MCF 10A (cell line): ENCODE measurements at regions not wholly inside any gene's neighbourhood (a gene's known extent, or its start where the extent isn't known, plus 50 kb on each side); places are given as distances from the start of the nearest gene placed in this dataset.

ENCODE experiments used
- BruUV-seq: library from RNA; stranded (reverse); fragments of 400-500 nt; replicated peaks from 2 replicates; lab custom pipeline; 2021; lab: Mats Ljungman, UMichigan
- CTCF ChIA-PET: fragments of 300-600 bp; sonication (Branson Sonifier 250); formaldehyde crosslinking; extraction: SDS; loops from one replicate; lab custom pipeline; 2021; ENCODE audit warnings: antibody characterized with exemption, inconsistent platforms; lab: Yijun Ruan, JAX
- POLR2A ChIA-PET: fragments of 300-600, 350-650 bp; sonication (Branson Sonifier 250); formaldehyde crosslinking; extraction: SDS; loops from one replicate; lab custom pipeline; 2020; ENCODE audit warnings: antibody characterized with exemption, inconsistent platforms; lab: Yijun Ruan, JAX
- DNase-seq: peaks from one replicate; pipeline ENCODE4 v3.0.0-alpha.2; 2018; ENCODE audit not compliant: unreplicated experiment
- H3K27ac Mint-ChIP-seq: one replicate; pipeline ENCODE4 v1.8.0; 2022; ENCODE audit warnings: mild to moderate bottlenecking, low read depth, mixed read lengths; ENCODE audit not compliant: unreplicated experiment
- H3K27me3 Mint-ChIP-seq: one replicate; pipeline ENCODE4 v1.8.0; 2022; ENCODE audit warnings: mixed read lengths; ENCODE audit not compliant: insufficient read depth, unreplicated experiment
- H3K36me3 Mint-ChIP-seq: one replicate; pipeline ENCODE4 v1.8.0; 2022; ENCODE audit warnings: mild to moderate bottlenecking, moderate library complexity, mixed read lengths; ENCODE audit not compliant: insufficient read depth, unreplicated experiment
- H3K4me1 Mint-ChIP-seq: one replicate; pipeline ENCODE4 v1.8.0; 2022; ENCODE audit warnings: mixed read lengths; ENCODE audit not compliant: insufficient read depth, unreplicated experiment
- H3K4me3 Mint-ChIP-seq: one replicate; pipeline ENCODE4 v1.8.0; 2022; ENCODE audit warnings: mild to moderate bottlenecking, moderate library complexity, mixed read lengths; ENCODE audit not compliant: unreplicated experiment
- H3K9me3 Mint-ChIP-seq: one replicate; pipeline ENCODE4 v1.8.0; 2022; ENCODE audit warnings: mixed read lengths; ENCODE audit not compliant: unreplicated experiment
- intact Hi-C: fragments of 100-400 bp; cut with micrococcal nuclease; formaldehyde crosslinking; loops from 2 replicates; pipeline ENCODE4 v1.14.1; 2022
- TF ChIP-seq, protein P1 (sequence below): fragments of 200-600 bp; IDR thresholded peaks from one replicate; pipeline ENCODE4 v1.8.0; 2022; ENCODE audit warnings: antibody characterized with exemption, mild to moderate bottlenecking; ENCODE audit not compliant: unreplicated experiment

DNA sequence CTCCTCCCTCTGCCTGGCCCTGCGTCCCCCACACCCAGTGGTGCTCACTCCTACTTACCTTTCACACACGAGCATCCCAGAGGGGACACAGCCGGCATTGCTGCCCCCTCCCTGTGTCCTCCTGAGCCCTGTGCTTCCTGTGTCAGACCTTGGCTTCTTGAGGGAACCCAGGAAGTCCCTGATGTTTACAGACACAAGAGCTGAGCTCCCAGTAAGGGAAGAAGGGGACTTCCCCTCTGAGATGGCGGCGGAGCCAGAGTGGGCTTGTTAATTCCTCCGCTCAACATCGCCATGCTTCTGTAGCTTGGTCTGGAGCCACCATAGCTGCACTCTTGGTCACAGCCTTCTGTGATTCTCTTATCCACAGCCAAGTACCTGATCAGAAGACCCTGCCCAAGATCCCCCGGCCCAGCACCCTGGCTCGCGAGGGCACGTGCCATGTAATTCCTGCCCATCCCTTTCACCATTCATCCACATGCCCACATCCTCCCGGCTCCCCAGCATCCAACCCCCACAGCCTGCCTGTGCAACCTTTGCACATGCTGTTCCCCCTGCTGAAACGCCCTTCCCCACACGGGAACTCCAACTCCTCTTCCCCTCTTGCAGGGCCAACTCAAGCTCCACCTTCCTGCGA lies 127.4 kb upstream of the FOXF1 start:
- intact Hi-C loops, result no loop called here
- ChIA-PET CTCF (interaction anchor here (0.7 kb wide), 1 partner anchor 28 kb away, joined by 4 read pairs; no protein-coding TSS in a partner anchor), POLR2A (interaction anchor here (1.7 kb wide), 1 partner anchor 14 kb away, joined by 7 read pairs; no protein-coding TSS in a partner anchor)
- TF ChIP-seq, protein P1, sequence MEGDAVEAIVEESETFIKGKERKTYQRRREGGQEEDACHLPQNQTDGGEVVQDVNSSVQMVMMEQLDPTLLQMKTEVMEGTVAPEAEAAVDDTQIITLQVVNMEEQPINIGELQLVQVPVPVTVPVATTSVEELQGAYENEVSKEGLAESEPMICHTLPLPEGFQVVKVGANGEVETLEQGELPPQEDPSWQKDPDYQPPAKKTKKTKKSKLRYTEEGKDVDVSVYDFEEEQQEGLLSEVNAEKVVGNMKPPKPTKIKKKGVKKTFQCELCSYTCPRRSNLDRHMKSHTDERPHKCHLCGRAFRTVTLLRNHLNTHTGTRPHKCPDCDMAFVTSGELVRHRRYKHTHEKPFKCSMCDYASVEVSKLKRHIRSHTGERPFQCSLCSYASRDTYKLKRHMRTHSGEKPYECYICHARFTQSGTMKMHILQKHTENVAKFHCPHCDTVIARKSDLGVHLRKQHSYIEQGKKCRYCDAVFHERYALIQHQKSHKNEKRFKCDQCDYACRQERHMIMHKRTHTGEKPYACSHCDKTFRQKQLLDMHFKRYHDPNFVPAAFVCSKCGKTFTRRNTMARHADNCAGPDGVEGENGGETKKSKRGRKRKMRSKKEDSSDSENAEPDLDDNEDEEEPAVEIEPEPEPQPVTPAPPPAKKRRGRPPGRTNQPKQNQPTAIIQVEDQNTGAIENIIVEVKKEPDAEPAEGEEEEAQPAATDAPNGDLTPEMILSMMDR, result no peak
- DNase-seq, result no peak
- no TSS peak for BruUV-seq
- Mint-ChIP-seq H3K27me3 (no peaks in the 10 kb centered on the region), H3K4me1 (peaks cover 14% of the 10 kb centered on the region), H3K4me3 (no peak overlapping the region), H3K27ac (no peak overlapping the region), H3K9me3 (peaks cover 4% of the 10 kb centered on the region), H3K36me3 (no peaks in the 10 kb centered on the region)

DNA sequence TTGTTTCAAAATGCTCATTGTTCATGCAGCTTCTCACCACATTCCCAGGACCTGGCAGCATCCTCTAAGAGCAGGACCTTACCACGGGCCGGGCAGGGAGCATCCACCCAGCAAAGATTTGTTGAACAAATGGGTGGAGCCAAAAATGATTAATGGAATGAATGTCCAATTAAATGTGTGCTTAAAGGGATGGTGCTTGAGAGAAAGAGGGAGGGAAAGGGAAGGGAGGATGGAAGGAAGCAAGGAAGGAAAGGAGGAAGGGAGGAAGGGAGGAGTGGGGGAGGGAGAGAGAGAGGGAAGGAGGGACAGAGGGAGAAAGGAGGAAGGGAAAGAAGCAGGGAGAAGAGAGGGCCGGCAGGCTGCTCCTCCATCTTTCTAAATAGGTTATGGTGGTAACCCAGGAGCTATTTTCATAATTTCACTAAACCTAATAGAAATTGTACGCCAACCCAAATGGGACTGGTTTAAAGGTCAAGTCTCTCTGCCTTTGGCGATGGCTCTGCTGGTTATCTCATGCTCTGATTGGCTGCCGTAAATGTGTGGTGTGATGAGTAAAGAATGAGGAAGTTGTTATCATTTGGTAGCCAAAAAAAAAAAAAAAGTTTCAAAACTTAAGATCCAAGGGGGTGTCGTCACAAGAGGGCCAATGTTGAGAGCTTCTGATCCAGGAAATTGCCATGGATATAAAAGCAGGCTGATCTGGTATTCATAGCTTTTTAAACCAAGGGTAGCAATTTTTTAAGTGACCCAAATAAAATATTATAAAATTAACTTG lies 126.7 kb upstream of the FOXF1 start:
- H3K9me3 Mint-ChIP-seq, result peaks cover 11% of the 10 kb centered on the region
- H3K4me1 Mint-ChIP-seq, result peaks cover 16% of the 10 kb centered on the region
- intact Hi-C loops, result no loop called here
- no peak overlapping the region for H3K27ac Mint-ChIP-seq
- TF ChIP-seq, protein P1, result no peak
- no peaks in the 10 kb centered on the region for H3K27me3 Mint-ChIP-seq
- CTCF ChIA-PET, result interaction anchor here (0.6 to 0.7 kb wide), 2 partner anchors 29 to 69 kb away, joined by 4 to 6 read pairs; no protein-coding TSS in a partner anchor
- peak; percentile 23 for DNase-seq
- no TSS peak for BruUV-seq
- no peak overlapping the region for H3K4me3 Mint-ChIP-seq
- no peaks in the 10 kb centered on the region for H3K36me3 Mint-ChIP-seq
- POLR2A ChIA-PET, result interaction anchor here (1.7 kb wide), 1 partner anchor 13 kb away, joined by 7 read pairs; no protein-coding TSS in a partner anchor

DNA sequence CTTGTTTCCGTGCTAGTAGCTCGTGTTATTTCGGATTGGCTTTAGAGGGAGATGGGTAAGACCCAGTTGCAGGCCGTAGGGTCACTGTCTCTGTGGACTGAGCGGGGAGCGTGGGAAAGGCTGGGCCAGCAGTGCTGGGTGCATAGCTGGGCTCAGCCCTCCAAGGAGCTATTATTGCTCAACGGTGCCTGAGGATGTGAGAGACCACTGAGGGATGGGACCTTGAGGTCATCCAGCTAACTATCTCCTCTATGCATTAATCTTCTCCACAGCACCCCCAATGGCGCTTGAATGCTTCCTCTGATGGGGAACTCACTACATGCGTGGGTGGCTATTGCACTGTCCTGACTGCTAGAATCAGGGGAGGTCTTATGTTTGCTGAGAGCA lies 126.1 kb upstream of the FOXF1 start:
- Mint-ChIP-seq H3K27ac (no peak overlapping the region), H3K27me3 (no peaks in the 10 kb centered on the region), H3K36me3 (no peaks in the 10 kb centered on the region), H3K9me3 (peaks cover 15% of the 10 kb centered on the region), H3K4me3 (no peak overlapping the region), H3K4me1 (peaks cover 16% of the 10 kb centered on the region)
- BruUV-seq, result no TSS peak
- CTCF ChIA-PET, result interaction anchor here (0.6 kb wide), 2 partner anchors 21 to 70 kb away, joined by 3 to 6 read pairs; no protein-coding TSS in a partner anchor
- DNase-seq, result no peak
- POLR2A ChIA-PET, result no interaction called here
- intact Hi-C loops, result no loop called here
- TF ChIP-seq, protein P1, result no peak

DNA sequence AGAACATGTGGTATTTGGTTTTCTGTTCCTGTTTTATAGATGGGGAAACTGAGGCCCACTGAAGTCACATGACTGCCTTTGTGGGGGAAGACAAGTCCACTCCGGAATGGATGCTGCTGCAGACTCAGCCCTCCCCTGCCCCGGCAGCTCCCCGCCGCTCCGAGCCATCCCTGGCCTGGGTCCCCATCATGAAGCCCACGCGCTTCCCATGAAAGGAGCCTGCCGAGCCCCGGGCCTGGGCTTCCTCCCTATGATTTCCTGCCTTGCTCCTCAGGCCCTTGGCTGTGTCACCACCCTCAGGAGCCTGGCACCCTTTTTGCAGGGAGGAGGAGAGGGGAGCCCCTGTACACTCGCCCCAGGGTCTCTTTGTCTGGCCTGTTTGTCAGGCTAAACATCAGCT lies 125.3 kb upstream of the FOXF1 start:
- TF ChIP-seq, protein P1, result no peak
- peaks cover 16% of the 10 kb centered on the region for H3K4me1 Mint-ChIP-seq
- BruUV-seq, result no TSS peak
- H3K36me3 Mint-ChIP-seq, result no peaks in the 10 kb centered on the region
- no peak overlapping the region for H3K4me3 Mint-ChIP-seq
- CTCF ChIA-PET, result no interaction called here
- POLR2A ChIA-PET, result no interaction called here
- no peak for DNase-seq
- no peaks in the 10 kb centered on the region for H3K27me3 Mint-ChIP-seq
- H3K27ac Mint-ChIP-seq, result no peak overlapping the region
- H3K9me3 Mint-ChIP-seq, result peaks cover 15% of the 10 kb centered on the region
- intact Hi-C loops, result no loop called here
